ENCODE measurements at regions not wholly inside any gene's neighbourhood (a gene's known extent, or its start where the extent isn't known, plus 50 kb on each side); places are given as distances from the start of the nearest gene placed in this dataset.
"Not testable (repeated sequence)": the region's sequence is repeated elsewhere in the genome, so short reads cannot be mapped to it uniquely, and the experiment has no call there.

DNA sequence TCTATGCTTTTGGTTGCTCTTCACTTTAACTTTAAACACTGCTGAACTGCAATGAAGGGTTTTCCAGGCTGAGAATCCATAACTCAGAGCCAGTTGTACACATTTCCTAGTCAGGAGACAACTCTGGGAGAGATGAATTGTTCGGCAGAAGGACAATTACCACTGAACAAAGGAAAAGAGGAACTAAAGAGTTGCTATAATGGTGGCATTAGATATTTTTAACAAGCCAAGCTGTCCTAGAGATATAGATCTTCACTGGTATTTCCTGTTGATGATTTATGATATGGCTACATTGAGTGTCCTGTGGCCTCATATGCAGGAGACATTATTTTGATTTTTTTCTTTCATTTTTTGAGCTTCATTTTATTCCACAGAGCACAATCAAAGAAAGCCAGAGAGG lies 219.1 kb upstream of the PCSK5 start:
- DNase-seq (ENCODE audit: low read depth), result no peak

DNA sequence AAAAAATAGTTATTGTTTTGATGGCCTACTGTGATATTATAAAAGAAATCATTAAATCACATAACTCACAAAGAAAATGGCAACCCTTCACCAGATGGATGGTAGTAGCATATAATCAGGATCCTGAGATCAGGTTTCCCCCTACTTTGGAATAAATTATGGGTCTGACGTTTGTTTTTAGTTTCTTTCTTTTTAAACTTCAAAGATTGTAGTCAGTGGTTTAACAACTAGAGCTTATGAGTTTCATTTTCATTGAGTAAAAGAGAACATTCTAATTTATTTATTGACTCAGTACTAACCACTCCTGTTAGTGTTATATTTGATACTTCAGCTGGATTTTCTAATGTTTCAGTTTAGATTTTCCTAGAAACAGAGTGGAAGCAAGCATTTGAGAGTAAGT lies 218.0 kb upstream of the PCSK5 start:
- no peak for DNase-seq (ENCODE audit: low read depth)

DNA sequence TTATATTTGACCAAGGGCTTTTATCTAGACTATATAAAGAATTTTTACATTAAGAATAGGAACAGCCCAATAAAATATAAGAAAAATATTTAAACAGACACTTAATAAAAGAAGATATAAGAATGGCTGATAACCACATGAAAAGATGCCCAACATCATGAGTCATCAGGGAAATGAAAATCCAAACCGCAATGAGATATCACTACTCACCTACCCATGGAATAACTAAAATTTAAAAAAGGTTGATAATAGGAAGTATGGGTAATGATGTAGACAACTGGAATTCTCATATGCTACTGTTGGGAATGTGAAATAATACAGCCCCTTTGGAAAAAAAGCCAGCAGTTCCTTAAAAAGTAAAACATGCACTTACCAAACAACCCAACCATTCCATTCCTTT lies 206.9 kb upstream of the PCSK5 start:
- DNase-seq (ENCODE audit: low read depth), result no peak

DNA sequence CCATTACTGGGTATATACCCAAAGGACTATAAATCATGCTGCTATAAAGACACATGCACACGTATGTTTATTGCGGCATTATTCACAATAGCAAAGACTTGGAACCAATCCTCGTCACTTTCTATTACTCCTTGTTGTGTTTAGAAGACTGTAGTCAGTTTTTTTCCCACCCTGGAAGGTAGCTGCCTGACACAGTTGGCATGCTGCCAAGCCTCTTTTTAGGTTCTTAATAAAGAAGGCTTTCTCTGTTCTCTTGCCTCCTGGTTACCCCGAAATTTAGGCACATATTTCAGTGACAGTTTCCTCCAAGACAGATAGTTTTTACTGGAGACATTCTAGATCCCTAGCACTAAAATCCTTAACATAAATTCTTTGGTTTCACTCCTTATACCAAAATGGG lies 205.4 kb upstream of the PCSK5 start:
- DNase-seq (ENCODE audit: low read depth), result no peak

DNA sequence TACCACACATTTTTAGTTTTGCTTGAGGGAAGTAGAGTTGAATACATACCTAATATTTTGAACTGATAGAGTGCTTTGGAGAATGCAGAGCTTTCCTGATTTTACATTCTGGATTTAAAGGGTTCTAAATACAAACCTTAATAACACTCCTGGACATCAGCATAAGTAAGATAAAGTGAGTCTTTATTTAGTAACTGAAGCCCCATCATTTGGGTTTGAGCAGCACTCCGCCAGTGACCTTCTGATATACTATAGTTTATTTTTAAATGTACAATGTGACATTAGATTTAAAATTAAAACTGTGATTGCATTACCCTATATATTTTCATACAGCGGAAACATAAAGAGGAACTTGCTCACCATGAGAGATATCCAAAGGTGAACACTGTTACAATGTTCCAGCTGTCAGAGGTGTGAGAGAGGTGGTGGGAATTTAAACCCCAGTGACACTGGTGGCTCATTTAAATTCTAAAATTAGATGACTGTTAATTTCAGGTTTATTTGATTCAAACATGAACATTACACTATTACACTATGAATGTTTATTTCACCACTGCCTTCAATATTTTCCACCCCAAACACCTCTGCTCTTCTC lies 203.0 kb upstream of the PCSK5 start:
- no peak for DNase-seq (ENCODE audit: low read depth)

DNA sequence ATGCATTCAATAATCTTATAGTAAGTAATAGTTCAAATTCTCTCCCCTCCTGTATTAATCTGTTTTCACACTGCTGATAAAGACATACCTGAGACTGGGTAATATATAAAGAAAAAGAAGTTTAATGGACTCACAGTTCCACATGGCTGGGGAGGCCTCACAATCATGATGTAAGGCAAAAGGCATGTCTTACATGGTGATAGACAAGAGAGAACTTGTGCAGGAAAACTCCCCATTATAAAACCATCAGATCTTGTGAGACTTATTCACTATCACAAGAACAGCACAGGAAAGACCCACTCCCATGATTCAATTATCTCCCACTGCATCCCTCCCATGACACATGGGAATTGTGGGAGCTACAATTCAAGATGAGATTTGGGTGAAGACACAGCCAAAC lies 199.9 kb upstream of the PCSK5 start:
- not testable (repeated sequence) for DNase-seq (ENCODE audit: low read depth)

DNA sequence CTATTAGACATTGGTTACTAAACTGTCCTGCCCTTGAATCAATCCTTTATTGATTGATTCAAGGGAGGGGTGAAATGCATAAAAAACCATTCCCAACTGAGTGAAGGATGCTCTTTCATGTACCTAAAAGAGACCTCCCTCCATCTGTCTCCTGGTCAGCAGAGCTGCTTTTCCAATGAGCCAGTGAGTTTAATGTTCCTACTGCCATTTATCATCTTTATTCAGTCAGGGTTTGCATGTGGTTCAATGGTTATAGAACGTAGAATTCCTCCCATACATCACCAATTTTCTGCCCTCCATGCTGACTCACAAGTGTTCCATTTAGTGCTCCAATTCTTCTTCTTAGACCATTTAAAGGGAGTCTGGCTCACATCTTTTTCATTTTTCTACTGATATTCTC lies 199.1 kb upstream of the PCSK5 start:
- no peak for DNase-seq (ENCODE audit: low read depth)

DNA sequence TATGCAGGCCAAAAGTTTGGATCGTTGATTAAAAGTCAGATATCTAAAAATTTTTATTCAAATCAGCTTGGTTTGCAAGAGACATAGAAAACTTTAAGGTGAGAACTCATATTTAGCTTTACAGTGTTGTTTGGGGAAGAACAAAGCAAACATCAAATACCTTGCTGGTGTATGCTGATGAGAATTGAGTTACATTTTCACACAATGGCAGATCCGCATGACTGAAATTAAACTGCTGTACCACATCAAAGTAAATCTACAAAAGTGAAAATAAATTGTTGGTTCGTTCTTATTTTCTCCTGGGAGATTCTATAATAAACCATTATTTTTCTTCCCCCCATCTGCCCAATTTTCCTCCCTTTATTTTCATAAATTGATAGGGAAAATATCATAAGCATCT lies 198.2 kb upstream of the PCSK5 start:
- DNase-seq (ENCODE audit: low read depth), result no peak

DNA sequence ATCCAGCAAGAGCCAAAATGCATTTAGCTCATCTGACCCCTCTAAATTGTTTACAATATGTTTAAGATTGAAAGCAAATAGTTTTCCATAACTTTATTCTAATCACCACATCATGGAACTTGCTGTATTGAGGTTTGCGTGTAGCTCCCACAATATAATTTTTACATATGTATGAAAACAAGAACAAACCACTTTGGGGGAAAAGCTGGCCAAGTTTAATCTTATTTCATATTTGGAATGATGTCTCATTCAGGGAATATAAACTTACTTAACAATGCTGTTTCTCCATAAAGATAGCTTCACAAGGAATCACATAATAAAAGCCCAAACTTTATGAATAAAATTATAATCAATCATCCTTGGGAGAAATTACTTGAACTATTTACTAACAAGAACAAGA lies 194.6 kb upstream of the PCSK5 start:
- no peak for DNase-seq (ENCODE audit: low read depth)

DNA sequence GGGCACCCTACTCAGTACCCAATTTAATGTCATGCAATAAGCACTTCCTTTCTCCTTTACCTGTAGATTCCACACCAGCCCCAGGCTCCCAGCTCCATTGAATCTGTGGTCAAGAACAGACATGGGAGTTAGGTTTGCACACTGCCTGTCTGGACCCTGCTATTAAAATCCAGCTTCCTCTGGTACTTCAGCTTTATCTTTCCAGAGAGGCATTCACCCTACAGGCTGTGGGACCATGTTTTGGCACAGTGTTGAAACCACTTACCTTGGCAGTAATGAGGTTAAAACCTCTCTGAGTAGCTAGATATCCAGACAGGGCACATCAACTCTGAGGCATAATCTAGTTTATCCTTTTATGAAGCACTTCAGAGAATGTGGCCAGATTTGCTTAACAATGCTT lies 191.5 kb upstream of the PCSK5 start:
- DNase-seq (ENCODE audit: low read depth), result no peak

DNA sequence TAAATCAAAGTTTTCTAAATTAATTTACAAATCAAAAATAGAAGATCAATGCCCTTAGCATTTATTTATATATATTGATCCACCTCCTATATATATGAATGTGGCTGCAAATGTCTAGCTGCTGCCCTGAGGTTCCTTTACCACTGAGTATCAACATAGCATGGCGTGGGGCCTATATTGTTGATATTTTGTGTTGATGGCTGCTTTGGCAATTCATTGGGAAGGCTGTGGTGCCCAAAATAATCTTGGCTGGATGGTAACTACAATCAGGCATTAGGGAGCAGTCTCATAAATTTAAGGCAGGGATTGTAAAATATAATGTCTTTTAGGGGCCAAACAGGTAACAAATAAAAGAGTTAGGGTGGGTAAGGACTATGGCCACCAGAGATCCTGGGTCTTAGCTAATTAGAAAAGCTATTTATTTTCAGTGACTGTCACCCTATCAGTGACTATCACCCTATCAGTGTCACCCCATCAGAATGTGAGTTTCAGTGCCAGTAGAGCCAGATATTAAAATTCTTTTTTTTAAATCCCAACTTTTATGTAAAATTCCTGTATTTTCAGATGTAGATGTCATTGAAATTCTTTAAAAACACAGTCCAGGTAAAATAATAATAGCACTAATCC lies 190.7 kb upstream of the PCSK5 start:
- DNase-seq (ENCODE audit: low read depth), result no peak

DNA sequence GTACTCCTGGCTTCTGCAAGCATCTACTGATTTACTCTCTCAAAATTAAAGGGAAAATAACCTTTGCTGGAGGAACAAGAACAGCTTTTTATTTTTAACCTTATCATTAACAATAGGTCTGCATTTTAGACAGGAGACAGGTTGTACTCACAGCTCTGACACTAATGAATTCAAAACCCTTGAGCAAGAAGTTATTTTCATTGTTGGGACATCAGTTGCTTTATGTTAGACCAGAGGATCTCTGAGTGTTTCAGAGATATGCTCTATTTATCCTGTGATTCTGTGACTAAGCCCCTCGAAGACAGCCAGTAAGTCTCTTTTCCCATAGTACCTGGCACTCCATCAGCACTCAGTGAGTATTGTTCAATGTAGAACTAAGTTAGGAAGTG lies 190.2 kb upstream of the PCSK5 start:
- DNase-seq (ENCODE audit: low read depth), result no peak

DNA sequence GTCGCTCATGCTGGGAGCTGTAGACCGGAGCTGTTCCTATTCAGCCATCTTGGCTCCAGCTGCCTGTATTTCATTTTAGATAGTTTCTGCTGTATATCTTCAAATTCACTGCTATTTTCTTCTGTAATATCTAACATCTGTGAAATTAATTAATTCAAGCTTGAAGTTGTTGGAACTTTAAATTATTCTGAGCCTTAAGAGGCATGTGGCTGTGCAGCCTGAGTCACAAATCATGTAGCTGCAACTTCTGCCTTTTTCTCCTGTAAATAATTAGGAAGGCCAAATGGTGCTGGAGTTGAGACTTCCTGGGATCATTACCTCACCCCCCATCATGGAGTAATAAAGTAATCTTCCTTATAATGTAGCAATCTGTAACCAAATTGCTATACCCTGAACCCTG lies 183.3 kb upstream of the PCSK5 start:
- no peak for DNase-seq (ENCODE audit: low read depth)

DNA sequence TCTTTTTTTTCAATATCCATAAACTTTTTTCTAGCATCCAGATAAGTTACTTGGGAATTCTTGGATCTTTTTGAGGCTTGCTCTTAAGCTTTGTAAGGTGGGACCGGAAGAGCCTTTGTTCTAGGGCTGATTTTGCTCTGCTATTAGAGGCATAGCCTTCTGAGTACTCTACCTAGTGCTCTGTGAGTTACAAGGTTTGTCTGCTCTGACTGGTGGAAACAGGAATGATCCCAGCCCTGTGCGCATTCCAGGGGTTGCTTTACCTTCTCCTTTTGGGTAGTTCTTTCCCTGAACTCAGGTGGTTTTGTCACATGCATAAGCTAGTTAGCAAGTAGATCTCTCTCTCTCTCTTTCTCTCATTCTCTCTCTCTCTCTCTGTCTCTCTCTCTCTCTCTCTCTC lies 180.8 kb upstream of the PCSK5 start:
- no peak for DNase-seq (ENCODE audit: low read depth)

DNA sequence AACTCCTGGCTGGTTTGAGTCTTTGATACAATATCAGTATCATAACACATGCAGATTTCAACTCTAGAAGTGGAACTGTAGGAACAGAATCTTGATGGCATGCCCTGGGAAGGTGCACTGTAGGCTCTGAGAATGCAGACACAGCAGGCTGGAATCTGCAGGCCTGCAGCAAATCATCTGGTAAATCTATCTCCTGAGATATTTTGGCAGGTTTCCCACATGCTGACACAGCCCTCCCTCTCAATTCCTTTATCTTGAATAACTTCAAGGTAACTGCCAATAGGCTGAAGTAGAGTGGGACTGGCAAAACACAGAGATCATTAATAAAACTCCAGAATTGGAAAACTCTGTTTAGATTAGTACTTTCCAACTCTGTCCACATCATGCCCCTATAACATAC lies 177.8 kb upstream of the PCSK5 start:
- no peak for DNase-seq (ENCODE audit: low read depth)

DNA sequence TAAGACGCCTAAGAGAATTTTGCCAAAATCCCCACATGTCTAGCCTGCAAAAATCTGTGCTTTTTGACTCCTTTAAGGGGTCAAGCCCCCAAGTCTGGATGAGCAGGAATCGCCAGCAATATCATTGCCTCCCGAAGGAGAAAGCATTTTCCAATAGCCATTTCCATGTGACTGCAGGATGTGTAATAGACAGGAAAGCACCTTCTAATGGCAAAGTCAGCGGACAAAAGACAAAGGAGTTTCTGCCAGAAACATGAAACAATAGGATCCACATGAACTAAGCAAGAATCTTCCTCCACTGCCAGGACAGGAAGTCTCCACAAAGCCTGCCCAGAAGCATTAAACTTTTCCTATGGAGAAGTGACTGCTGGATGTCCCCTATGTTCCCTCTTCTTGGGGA lies 177.1 kb upstream of the PCSK5 start:
- no peak for DNase-seq (ENCODE audit: low read depth)

DNA sequence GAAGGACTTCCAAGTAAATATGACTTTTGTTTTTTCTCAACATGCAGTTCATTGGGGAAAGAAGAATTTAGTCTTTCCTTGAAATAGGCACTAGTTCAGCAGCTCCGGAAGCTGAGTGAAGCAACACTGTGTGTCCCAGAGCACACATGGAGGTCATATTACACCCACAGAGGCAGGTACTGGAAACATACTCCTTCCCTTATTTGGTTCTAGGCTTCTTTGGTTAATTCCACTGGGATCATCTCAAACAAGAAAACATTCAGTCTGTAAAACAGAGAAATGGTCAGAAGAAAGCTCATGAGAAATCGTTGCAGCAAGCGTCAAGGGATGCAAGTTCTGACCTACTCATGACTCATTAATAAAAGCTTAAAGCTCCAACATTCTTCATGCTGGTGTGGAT lies 175.1 kb upstream of the PCSK5 start:
- DNase-seq (ENCODE audit: low read depth), result no peak

DNA sequence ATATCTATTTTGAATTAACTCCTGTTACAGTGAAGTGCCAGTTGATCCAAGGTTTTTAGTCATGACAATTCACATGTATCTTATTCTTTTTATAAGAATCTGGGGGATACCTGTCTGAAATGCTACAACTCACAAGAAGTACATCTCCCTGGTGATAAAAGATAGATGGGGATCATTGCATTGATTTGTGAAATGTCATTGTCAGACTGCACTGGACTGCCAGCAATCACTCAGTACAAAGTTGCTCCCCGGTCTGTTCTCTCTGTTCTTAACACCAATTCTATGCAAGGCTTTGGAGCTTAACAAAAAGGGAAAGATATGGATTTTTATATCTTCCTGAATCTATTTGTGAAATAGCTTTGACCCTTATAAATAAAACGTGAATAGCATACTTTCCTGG lies 171.8 kb upstream of the PCSK5 start:
- DNase-seq (ENCODE audit: low read depth), result no peak

DNA sequence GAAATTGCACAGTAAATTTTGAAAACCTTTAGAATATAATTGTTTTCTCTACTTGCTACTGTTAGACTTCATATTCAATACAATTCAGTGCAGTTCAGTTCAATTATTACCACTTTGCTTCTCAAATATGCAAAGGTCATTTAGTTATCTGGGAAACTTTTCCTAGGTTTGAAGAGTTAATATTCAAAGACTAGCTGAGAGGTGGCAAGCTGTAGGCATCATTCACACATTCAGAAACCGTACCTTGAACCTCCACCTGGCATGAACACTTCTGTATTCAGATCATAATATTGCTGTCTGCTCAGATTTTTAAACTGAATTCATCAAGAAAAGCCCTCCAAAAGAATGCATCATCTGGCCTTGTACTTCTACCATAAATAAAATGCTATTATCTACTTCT lies 162.1 kb upstream of the PCSK5 start:
- no peak for DNase-seq (ENCODE audit: low read depth)

DNA sequence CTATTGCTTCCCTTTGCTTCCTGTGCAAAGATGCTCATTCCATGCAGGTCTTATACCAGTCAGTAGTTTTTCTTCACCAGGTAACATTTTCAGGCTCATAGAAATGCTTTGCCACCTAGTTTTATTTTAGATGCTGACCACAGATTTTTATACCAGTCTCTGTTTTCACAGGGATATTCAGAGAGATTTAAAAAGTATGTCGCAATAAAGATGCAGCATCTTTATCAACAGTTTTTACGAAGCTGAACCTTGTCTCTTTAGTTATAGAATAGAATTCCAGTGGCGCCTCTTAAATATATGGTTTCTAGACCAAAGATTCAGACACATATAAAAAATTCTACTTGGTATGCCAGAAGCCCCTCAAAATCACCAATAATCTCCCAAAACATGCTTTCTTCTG lies 155.7 kb upstream of the PCSK5 start:
- DNase-seq (ENCODE audit: low read depth), result no peak

DNA sequence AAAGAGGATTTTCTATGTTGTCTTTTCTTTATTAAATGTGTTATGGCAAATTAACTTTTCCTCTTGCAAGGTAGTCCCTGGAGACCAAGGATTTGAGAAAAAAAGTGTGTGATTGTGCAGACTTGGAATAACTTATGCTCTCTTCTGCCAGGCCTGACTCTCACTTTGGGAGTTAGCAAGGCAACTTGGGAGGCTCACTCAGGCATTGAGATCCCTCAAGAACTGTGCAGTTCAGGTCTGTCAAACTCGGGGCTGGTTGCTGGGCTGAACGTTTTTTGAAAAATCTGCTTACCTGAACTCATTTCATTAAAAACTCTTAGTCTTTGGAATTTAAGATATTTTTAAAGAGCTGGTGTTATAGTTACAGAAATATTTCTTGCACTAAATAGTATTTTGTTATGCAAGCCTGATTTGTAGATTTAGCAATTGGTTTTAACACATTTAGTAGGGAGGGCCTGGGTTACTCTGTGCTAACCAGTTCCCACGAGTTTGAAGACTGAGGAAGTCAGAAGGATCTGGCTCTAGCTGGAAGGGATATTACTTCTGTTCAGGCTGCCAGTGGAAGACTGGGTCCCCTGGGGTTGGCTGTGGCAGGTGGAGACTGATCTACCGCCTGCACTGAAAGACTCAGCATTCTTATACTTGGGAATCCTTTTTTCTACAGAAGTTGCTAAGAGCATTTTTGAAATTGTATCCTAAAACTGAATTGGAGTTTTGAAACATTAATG lies 150.4 kb upstream of the PCSK5 start:
- no peak for DNase-seq (ENCODE audit: low read depth)

DNA sequence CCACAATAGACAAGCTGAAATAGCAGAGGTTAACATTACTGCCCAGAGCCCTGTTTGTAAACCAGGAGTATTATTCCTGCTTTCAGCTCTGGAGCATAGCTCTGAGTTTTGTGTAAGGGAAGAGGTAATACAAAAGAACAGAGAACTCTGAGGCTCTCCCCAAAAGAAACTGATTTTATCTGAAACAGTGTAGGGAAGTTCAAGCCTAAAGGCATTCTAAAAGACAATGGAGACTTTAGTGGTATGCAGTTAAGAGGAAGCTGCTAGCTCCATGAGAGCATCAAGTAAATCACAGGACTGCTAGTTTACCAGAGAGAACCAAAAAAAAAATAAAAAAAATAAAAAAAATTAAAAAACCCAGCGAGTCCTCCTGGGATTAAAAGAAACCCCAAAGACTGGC lies 146.6 kb upstream of the PCSK5 start:
- no peak for DNase-seq (ENCODE audit: low read depth)

DNA sequence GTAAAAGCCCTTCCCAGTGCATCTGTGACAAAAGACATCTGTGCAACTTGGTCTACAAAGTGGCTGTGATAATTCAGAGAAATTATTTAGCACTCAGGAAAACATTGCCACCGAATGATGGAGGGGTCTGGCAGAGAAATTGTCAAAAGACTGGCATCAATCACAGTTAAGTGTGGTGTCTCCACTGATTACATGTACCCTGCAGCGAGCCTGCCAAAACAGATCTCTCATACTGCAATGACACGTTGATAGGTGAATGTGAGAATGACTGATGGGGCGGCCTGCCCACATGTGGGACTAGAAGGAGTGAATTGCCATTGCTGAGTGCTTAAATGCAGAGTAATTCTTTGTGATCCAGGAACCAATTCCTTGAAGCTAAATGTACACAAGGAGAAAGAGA lies 136.4 kb upstream of the PCSK5 start:
- no peak for DNase-seq (ENCODE audit: low read depth)

DNA sequence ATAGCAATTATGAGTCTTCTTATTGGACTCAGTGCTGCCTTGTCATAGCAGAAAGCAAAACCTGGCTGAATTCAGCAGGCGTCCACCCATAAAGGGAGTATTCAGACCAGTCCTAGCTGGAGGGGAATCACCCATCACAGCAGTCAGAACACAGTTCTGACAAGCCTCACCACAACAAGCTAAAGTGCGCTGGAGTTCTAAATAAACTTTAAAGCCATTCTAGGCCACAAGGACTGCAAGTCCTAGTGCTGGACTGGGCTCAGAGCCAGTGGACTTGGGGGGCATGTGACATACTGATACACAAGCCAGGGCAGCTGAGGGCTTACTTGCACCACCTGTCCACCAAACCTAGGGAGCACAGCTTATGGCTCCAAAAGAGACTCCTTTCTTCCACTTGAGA lies 115.3 kb upstream of the PCSK5 start:
- no peak for DNase-seq (ENCODE audit: low read depth)
